Hepatocyte (in vitro differentiated cells): ENCODE measurements at regions not wholly inside any gene's neighbourhood (a gene's known extent, or its start where the extent isn't known, plus 50 kb on each side); places are given as distances from the start of the nearest gene placed in this dataset.

Source experiments
- DNase-seq: peaks from one replicate; pipeline ENCODE4 v3.0.0-alpha.2; 2016; ENCODE audit warnings: low spot score
- H2AFZ ChIP-seq: fragments of 200-600 bp; sonication (generic); 2 replicates; pipeline ENCODE4 v1.6.0; 2016; ENCODE audit warnings: antibody characterized with exemption, mild to moderate bottlenecking
- H3K27ac ChIP-seq: fragments of 200-600 bp; sonication (generic); 2 replicates; pipeline ENCODE4 v1.5.1; 2016; ENCODE audit warnings: mild to moderate bottlenecking
- H3K27me3 ChIP-seq: fragments of 200-600 bp; sonication (generic); 2 replicates; pipeline ENCODE4 v1.6.1; 2016
- H3K36me3 ChIP-seq: fragments of 200-600 bp; sonication (generic); replicated peaks from 2 replicates; pipeline ENCODE4 v1.5.1; 2016; ENCODE audit warnings: low read depth; ENCODE audit not compliant: insufficient read depth
- H3K4me1 ChIP-seq: fragments of 200-600 bp; sonication (generic); 2 replicates; pipeline ENCODE4 v1.5.1; 2016; ENCODE audit warnings: mild to moderate bottlenecking, moderate library complexity; ENCODE audit not compliant: insufficient read depth
- H3K4me2 ChIP-seq: fragments of 200-600 bp; sonication (generic); 2 replicates; pipeline ENCODE4 v1.6.0; 2016
- H3K4me3 ChIP-seq: fragments of 200-600 bp; sonication (generic); 2 replicates; pipeline ENCODE4 v1.5.1; 2016; ENCODE audit warnings: mild to moderate bottlenecking
- H3K79me2 ChIP-seq: fragments of 200-600 bp; sonication (generic); 2 replicates; pipeline ENCODE4 v1.6.0; 2017; ENCODE audit warnings: mild to moderate bottlenecking
- H3K9me2 ChIP-seq: fragments of 200-600 bp; sonication (generic); replicated peaks from 2 replicates; pipeline ENCODE4 v1.6.0; 2017; ENCODE audit warnings: mild to moderate bottlenecking; ENCODE audit not compliant: insufficient read depth
- H3K9me3 ChIP-seq: fragments of 200-600 bp; sonication (generic); 2 replicates; pipeline ENCODE4 v1.5.1; 2016; ENCODE audit warnings: low read depth, mild to moderate bottlenecking
- H4K20me1 ChIP-seq: fragments of 200-600 bp; sonication (generic); 2 replicates; pipeline ENCODE4 v1.6.0; 2016; ENCODE audit warnings: mild to moderate bottlenecking; ENCODE audit not compliant: insufficient read depth, poor library complexity, severe bottlenecking
- CTCF ChIP-seq: fragments of 200-600 bp; sonication (generic); IDR thresholded peaks from 2 replicates; pipeline ENCODE4 v1.5.1; 2016; ENCODE audit warnings: antibody characterized with exemption, mild to moderate bottlenecking; ENCODE audit not compliant: poor library complexity
- EZH2 ChIP-seq: fragments of 200-600 bp; sonication (generic); IDR thresholded peaks from 2 replicates; pipeline ENCODE4 v1.6.1; 2016; ENCODE audit warnings: antibody characterized with exemption, mild to moderate bottlenecking, borderline replicate concordance
- EZH2phosphoT487 ChIP-seq: fragments of 200-600 bp; sonication (generic); IDR thresholded peaks from one replicate; pipeline ENCODE4 v1.6.1; 2018; ENCODE audit warnings: antibody characterized with exemption, mild to moderate bottlenecking, low read depth, moderate library complexity; ENCODE audit not compliant: unreplicated experiment, severe bottlenecking
- WGBS: methylation state at CpG from one replicate; pipeline ENCODE4 v1.1.6; 2016; ENCODE audit warnings: low lambda C conversion rate; ENCODE audit errors: missing lambda C conversion rate; 5-methylcytosine and 5-hydroxymethylcytosine counted together

GRCh38 chr2:159860581-159861310 lies 62.7 kb upstream of the CD302 start:
- no peak overlapping the region for H3K4me2 ChIP-seq
- DNase-seq: no peak
- H3K9me2 ChIP-seq: no peaks in the 10 kb centered on the region
- no peaks in the 10 kb centered on the region for H3K9me3 ChIP-seq
- H3K27ac ChIP-seq: no peak overlapping the region
- no peaks in the 10 kb centered on the region for H4K20me1 ChIP-seq
- no peaks in the 10 kb centered on the region for H3K27me3 ChIP-seq
- TF ChIP-seq EZH2: no peak
- TF ChIP-seq CTCF: no peak
- TF ChIP-seq EZH2phosphoT487: no peak
- no peak overlapping the region for H3K4me3 ChIP-seq
- 89% methylated on average over 4 of the region's 4 CpGs for WGBS
- H3K36me3 ChIP-seq: no peaks in the 10 kb centered on the region
- H2AFZ ChIP-seq: no peak overlapping the region
- no peaks in the 10 kb centered on the region for H3K79me2 ChIP-seq
- H3K4me1 ChIP-seq: no peaks in the 10 kb centered on the region

- Histone ChIP-seq H3K79me2 (no peaks in the 10 kb centered on the region), H3K27ac (no peak overlapping the region), H3K4me3 (no peak overlapping the region), H4K20me1 (no peaks in the 10 kb centered on the region), H3K4me2 (no peak overlapping the region), H3K36me3 (no peaks in the 10 kb centered on the region), H3K4me1 (no peaks in the 10 kb centered on the region), H2AFZ (no peak overlapping the region), H3K9me3 (no peaks in the 10 kb centered on the region), H3K9me2 (no peaks in the 10 kb centered on the region), H3K27me3 (no peaks in the 10 kb centered on the region)
- 95% methylated on average over 1 of the region's 1 CpG for whole genome bisulfite sequencing
- no peak for TF ChIP-seq EZH2
- TF ChIP-seq CTCF: no peak
- no peak for TF ChIP-seq EZH2phosphoT487
- no peak for DNase-seq
These were observed 61.6 kb upstream of the CD302 start for GRCh38 chr2:159859583-159859982.

GRCh38 chr2:159856760-159857159 lies 58.8 kb upstream of the CD302 start:
- Histone ChIP-seq H3K4me3 (no peak overlapping the region), H3K79me2 (no peaks in the 10 kb centered on the region), H4K20me1 (no peaks in the 10 kb centered on the region), H3K9me3 (no peaks in the 10 kb centered on the region), H3K36me3 (no peaks in the 10 kb centered on the region), H3K4me2 (no peak overlapping the region), H3K27ac (no peak overlapping the region), H3K27me3 (no peaks in the 10 kb centered on the region), H3K9me2 (no peaks in the 10 kb centered on the region), H2AFZ (no peak overlapping the region), H3K4me1 (no peaks in the 10 kb centered on the region)
- no peak for TF ChIP-seq EZH2
- no peak for TF ChIP-seq EZH2phosphoT487
- TF ChIP-seq CTCF: no peak
- WGBS: 28% methylated on average over 2 of the region's 2 CpGs
- DNase-seq: no peak
